ENCODE measurements at regions not wholly inside any gene's neighbourhood (a gene's known extent, or its start where the extent isn't known, plus 50 kb on each side); places are given as distances from the start of the nearest gene placed in this dataset.

- no peak for DNase-seq
Measured at GRCh38 chr10:110416776-110417711, 80.7 kb upstream of the DUSP5 start.

- no peak for DNase-seq
Measured at GRCh38 chr10:110418218-110418617, 79.5 kb upstream of the DUSP5 start.

GRCh38 chr10:110419265-110419664 is 78.4 kb upstream of the DUSP5 start:
- DNase-seq = no peak

- peak in 1 of 2 donors; percentile 44 for DNase-seq
Measured at GRCh38 chr10:110420401-110421193, 77.1 kb upstream of the DUSP5 start.

- DNase-seq = no peak
Measured at GRCh38 chr10:110421512-110422138, 76.1 kb upstream of the DUSP5 start.

GRCh38 chr10:110422548-110422947 is 75.2 kb upstream of the DUSP5 start:
- no peak for DNase-seq

GRCh38 chr10:110423650-110424049 is 74.1 kb upstream of the DUSP5 start:
- DNase-seq = no peak

GRCh38 chr10:110425684-110426293 is 71.9 kb upstream of the DUSP5 start:
- peak in 1 of 2 donors; percentile 53 for DNase-seq

- peak in 1 of 2 donors; percentile 33 for DNase-seq
Measured at GRCh38 chr10:110426294-110427181, 71.2 kb upstream of the DUSP5 start.

GRCh38 chr10:110429301-110429700 is 68.4 kb upstream of the DUSP5 start:
- DNase-seq = no peak

- no peak for DNase-seq
Measured at GRCh38 chr10:110430340-110431273, 67.1 kb upstream of the DUSP5 start.

- no peak for DNase-seq
Measured at GRCh38 chr10:110431659-110432058, 66.0 kb upstream of the DUSP5 start.

- DNase-seq = no peak
Measured at GRCh38 chr10:110432084-110432483, 65.6 kb upstream of the DUSP5 start.

GRCh38 chr10:110432814-110433565 is 64.7 kb upstream of the DUSP5 start:
- DNase-seq = no peak

- no peak for DNase-seq
Measured at GRCh38 chr10:110433740-110434139, 64.0 kb upstream of the DUSP5 start.

- DNase-seq = no peak
Measured at GRCh38 chr10:110434489-110435096, 63.1 kb upstream of the DUSP5 start.

GRCh38 chr10:110436554-110437350 is 61.0 kb upstream of the DUSP5 start:
- no peak for DNase-seq

GRCh38 chr10:110437351-110437605 is 60.4 kb upstream of the DUSP5 start:
- no peak for DNase-seq

Data from CD4-positive, alpha-beta T cell treated with Interleukin-1 beta for 1 hour (primary cell).